ENCODE measurements at regions not wholly inside any gene's neighbourhood (a gene's known extent, or its start where the extent isn't known, plus 50 kb on each side); places are given as distances from the start of the nearest gene placed in this dataset.

DNA sequence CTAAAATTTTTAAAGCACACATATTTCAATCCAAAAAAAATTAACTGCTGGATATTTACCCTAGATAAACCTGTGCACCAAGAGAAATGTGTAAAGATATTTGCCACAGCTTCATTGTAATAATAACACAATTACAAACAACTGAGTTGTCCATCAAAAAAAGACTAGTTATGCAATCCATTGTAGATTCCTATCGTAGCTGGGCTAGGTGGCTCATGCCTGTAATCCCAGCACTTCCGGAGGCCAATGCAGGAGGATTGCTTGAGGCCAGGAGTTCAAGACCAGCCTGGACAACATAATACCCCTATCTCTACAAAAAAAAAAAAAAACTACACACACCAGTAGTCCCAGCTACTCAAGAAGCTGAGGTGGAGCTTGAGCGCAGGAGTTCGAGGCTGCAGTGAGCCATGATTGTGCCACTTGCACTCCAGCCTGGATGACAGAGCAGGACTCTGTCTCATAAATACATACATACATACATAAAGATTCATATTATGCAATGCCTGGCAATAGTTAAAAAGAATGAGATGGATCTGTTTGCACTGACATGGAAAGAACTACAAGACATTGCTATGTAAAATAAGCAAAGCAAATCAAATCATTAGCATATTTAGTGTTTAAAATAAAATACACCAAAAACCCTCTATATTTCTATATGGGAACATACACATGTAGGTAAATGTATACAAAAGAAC, 56.5 kb upstream of the CCDC28A start:
- TF ChIP-seq, protein P1, sequence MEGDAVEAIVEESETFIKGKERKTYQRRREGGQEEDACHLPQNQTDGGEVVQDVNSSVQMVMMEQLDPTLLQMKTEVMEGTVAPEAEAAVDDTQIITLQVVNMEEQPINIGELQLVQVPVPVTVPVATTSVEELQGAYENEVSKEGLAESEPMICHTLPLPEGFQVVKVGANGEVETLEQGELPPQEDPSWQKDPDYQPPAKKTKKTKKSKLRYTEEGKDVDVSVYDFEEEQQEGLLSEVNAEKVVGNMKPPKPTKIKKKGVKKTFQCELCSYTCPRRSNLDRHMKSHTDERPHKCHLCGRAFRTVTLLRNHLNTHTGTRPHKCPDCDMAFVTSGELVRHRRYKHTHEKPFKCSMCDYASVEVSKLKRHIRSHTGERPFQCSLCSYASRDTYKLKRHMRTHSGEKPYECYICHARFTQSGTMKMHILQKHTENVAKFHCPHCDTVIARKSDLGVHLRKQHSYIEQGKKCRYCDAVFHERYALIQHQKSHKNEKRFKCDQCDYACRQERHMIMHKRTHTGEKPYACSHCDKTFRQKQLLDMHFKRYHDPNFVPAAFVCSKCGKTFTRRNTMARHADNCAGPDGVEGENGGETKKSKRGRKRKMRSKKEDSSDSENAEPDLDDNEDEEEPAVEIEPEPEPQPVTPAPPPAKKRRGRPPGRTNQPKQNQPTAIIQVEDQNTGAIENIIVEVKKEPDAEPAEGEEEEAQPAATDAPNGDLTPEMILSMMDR (IDR thresholded peaks at IDR 0.05): no peak
- TF ChIP-seq POLR2A (IDR thresholded peaks at IDR 0.05) (no peak), EP300 (IDR thresholded peaks at IDR 0.05) (no peak)

Data from suprapubic skin (tissue), 3 donors.